Hepatocyte (in vitro differentiated cells): ENCODE measurements at regions not wholly inside any gene's neighbourhood (a gene's known extent, or its start where the extent isn't known, plus 50 kb on each side); places are given as distances from the start of the nearest gene placed in this dataset.

Experiments used
- DNase-seq: peaks from one replicate; pipeline ENCODE4 v3.0.0-alpha.2; 2016; ENCODE audit warnings: low spot score
- H2AFZ ChIP-seq: fragments of 200-600 bp; sonication (generic); 2 replicates; pipeline ENCODE4 v1.6.0; 2016; ENCODE audit warnings: antibody characterized with exemption, mild to moderate bottlenecking
- H3K27ac ChIP-seq: fragments of 200-600 bp; sonication (generic); 2 replicates; pipeline ENCODE4 v1.5.1; 2016; ENCODE audit warnings: mild to moderate bottlenecking
- H3K27me3 ChIP-seq: fragments of 200-600 bp; sonication (generic); 2 replicates; pipeline ENCODE4 v1.6.1; 2016
- H3K36me3 ChIP-seq: fragments of 200-600 bp; sonication (generic); replicated peaks from 2 replicates; pipeline ENCODE4 v1.5.1; 2016; ENCODE audit warnings: low read depth; ENCODE audit not compliant: insufficient read depth
- H3K4me1 ChIP-seq: fragments of 200-600 bp; sonication (generic); 2 replicates; pipeline ENCODE4 v1.5.1; 2016; ENCODE audit warnings: mild to moderate bottlenecking, moderate library complexity; ENCODE audit not compliant: insufficient read depth
- H3K4me2 ChIP-seq: fragments of 200-600 bp; sonication (generic); 2 replicates; pipeline ENCODE4 v1.6.0; 2016
- H3K4me3 ChIP-seq: fragments of 200-600 bp; sonication (generic); 2 replicates; pipeline ENCODE4 v1.5.1; 2016; ENCODE audit warnings: mild to moderate bottlenecking
- H3K79me2 ChIP-seq: fragments of 200-600 bp; sonication (generic); 2 replicates; pipeline ENCODE4 v1.6.0; 2017; ENCODE audit warnings: mild to moderate bottlenecking
- H3K9me2 ChIP-seq: fragments of 200-600 bp; sonication (generic); replicated peaks from 2 replicates; pipeline ENCODE4 v1.6.0; 2017; ENCODE audit warnings: mild to moderate bottlenecking; ENCODE audit not compliant: insufficient read depth
- H3K9me3 ChIP-seq: fragments of 200-600 bp; sonication (generic); 2 replicates; pipeline ENCODE4 v1.5.1; 2016; ENCODE audit warnings: low read depth, mild to moderate bottlenecking
- H4K20me1 ChIP-seq: fragments of 200-600 bp; sonication (generic); 2 replicates; pipeline ENCODE4 v1.6.0; 2016; ENCODE audit warnings: mild to moderate bottlenecking; ENCODE audit not compliant: insufficient read depth, poor library complexity, severe bottlenecking
- CTCF ChIP-seq: fragments of 200-600 bp; sonication (generic); IDR thresholded peaks from 2 replicates; pipeline ENCODE4 v1.5.1; 2016; ENCODE audit warnings: antibody characterized with exemption, mild to moderate bottlenecking; ENCODE audit not compliant: poor library complexity
- EZH2 ChIP-seq: fragments of 200-600 bp; sonication (generic); IDR thresholded peaks from 2 replicates; pipeline ENCODE4 v1.6.1; 2016; ENCODE audit warnings: antibody characterized with exemption, mild to moderate bottlenecking, borderline replicate concordance
- EZH2phosphoT487 ChIP-seq: fragments of 200-600 bp; sonication (generic); IDR thresholded peaks from one replicate; pipeline ENCODE4 v1.6.1; 2018; ENCODE audit warnings: antibody characterized with exemption, mild to moderate bottlenecking, low read depth, moderate library complexity; ENCODE audit not compliant: unreplicated experiment, severe bottlenecking
- WGBS: methylation state at CpG from one replicate; pipeline ENCODE4 v1.1.6; 2016; ENCODE audit warnings: low lambda C conversion rate; ENCODE audit errors: missing lambda C conversion rate; 5-methylcytosine and 5-hydroxymethylcytosine counted together

GRCh38 chr2:167702227-167702626, 545.2 kb downstream of the STK39 start:
- DNase-seq = no peak
- Histone ChIP-seq H3K9me3 (no peaks in the 10 kb centered on the region), H3K4me1 (no peaks in the 10 kb centered on the region), H3K9me2 (no peaks in the 10 kb centered on the region), H2AFZ (no peak overlapping the region), H3K4me3 (no peak overlapping the region), H3K36me3 (no peaks in the 10 kb centered on the region), H3K27ac (no peak overlapping the region), H3K4me2 (no peak overlapping the region), H3K79me2 (no peaks in the 10 kb centered on the region), H3K27me3 (no peaks in the 10 kb centered on the region), H4K20me1 (no peaks in the 10 kb centered on the region)
- TF ChIP-seq CTCF (no peak), EZH2 (no peak), EZH2phosphoT487 (no peak)
- WGBS = 97% methylated on average over 1 of the region's 1 CpG

- H3K79me2 ChIP-seq = no peaks in the 10 kb centered on the region
- H3K36me3 ChIP-seq = no peaks in the 10 kb centered on the region
- TF ChIP-seq CTCF = no peak
- TF ChIP-seq EZH2phosphoT487 = no peak
- no peak for TF ChIP-seq EZH2
- H3K4me3 ChIP-seq = no peak overlapping the region
- no peaks in the 10 kb centered on the region for H4K20me1 ChIP-seq
- DNase-seq = no peak
- WGBS = 80% methylated on average over 4 of the region's 4 CpGs
- H3K4me1 ChIP-seq = no peaks in the 10 kb centered on the region
- no peak overlapping the region for H3K27ac ChIP-seq
- no peak overlapping the region for H2AFZ ChIP-seq
- H3K9me2 ChIP-seq = no peaks in the 10 kb centered on the region
- no peaks in the 10 kb centered on the region for H3K27me3 ChIP-seq
- H3K4me2 ChIP-seq = no peak overlapping the region
- no peaks in the 10 kb centered on the region for H3K9me3 ChIP-seq
Measured at GRCh38 chr2:167701651-167702050, 545.7 kb downstream of the STK39 start.

DNA sequence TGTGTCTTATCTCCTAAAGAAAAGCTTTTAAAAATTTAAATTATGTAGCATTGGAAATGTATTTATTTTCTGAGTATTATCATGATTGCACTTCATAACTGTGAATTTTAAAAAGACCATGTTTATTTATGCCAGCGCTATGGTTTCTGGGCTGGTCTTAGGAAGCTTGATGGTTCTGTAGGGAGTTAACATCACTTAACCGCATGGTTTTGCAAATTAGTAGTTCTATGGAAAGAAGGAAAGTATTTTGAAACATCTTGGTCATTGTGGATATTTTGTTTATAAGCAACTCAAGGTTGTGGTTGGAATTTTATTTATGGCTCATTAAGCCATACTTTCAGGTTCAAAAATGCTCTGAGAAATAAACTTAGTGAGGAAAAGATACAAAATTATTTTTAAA, 549.4 kb downstream of the STK39 start:
- Histone ChIP-seq H3K27me3 (no peaks in the 10 kb centered on the region), H3K79me2 (no peaks in the 10 kb centered on the region), H4K20me1 (no peaks in the 10 kb centered on the region), H3K9me2 (no peaks in the 10 kb centered on the region), H3K9me3 (no peaks in the 10 kb centered on the region), H3K4me2 (no peak overlapping the region), H3K4me1 (no peaks in the 10 kb centered on the region), H3K36me3 (no peaks in the 10 kb centered on the region), H3K4me3 (no peak overlapping the region), H3K27ac (no peak overlapping the region), H2AFZ (no peak overlapping the region)
- 59% methylated on average over 2 of the region's 2 CpGs for WGBS
- no peak for DNase-seq
- no peak for TF ChIP-seq EZH2
- no peak for TF ChIP-seq CTCF
- TF ChIP-seq EZH2phosphoT487 = no peak

DNA sequence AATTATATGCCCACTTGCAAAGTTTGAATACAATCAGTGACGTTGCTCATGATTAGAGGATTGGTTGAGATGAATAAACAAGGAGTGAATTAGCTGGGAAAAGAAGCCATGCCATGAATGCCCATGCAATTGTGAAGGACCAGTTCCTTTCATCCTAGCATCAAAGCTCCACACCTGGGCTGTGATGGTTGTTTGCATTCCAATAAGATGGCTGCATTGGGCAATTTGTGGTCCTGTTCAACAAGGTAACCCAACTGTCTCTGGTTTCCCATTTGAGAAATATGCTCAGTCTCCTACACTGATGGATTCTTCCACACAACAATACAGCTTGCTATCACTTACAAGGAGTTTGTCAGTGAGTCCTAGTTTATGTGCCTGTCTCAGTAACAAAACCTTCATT, 550.2 kb downstream of the STK39 start:
- H3K9me3 ChIP-seq = no peaks in the 10 kb centered on the region
- H3K4me3 ChIP-seq = no peak overlapping the region
- H3K36me3 ChIP-seq = no peaks in the 10 kb centered on the region
- H3K79me2 ChIP-seq = no peaks in the 10 kb centered on the region
- no peaks in the 10 kb centered on the region for H3K9me2 ChIP-seq
- no peak overlapping the region for H3K27ac ChIP-seq
- no peaks in the 10 kb centered on the region for H3K27me3 ChIP-seq
- no peaks in the 10 kb centered on the region for H3K4me1 ChIP-seq
- no peaks in the 10 kb centered on the region for H4K20me1 ChIP-seq
- H3K4me2 ChIP-seq = no peak overlapping the region
- no peak overlapping the region for H2AFZ ChIP-seq
- DNase-seq = no peak
- TF ChIP-seq EZH2 (no peak), CTCF (no peak), EZH2phosphoT487 (no peak)
- 56% methylated on average over 1 of the region's 1 CpG for WGBS
